OCI-LY1 (cell line): ENCODE measurements at regions not wholly inside any gene's neighbourhood (a gene's known extent, or its start where the extent isn't known, plus 50 kb on each side); places are given as distances from the start of the nearest gene placed in this dataset.

Source experiments
- H2AFZ ChIP-seq: fragments of 200-600 bp; sonication (generic), shearing (Covaris generic); 2 replicates; pipeline ENCODE4 v1.6.0; 2014; ENCODE audit warnings: antibody characterized with exemption, mild to moderate bottlenecking, low read length
- H3F3A ChIP-seq: fragments of 200-600 bp; sonication (generic), shearing (Covaris generic); 2 replicates; pipeline ENCODE4 v1.6.0; 2014; ENCODE audit warnings: mild to moderate bottlenecking, antibody characterized with exemption, low read length, moderate library complexity; ENCODE audit not compliant: insufficient read depth
- H3K27ac ChIP-seq: fragments of 200-600 bp; sonication (generic); 2 replicates; pipeline ENCODE4 v1.5.1; 2014; ENCODE audit warnings: low read length, mixed run types, mild to moderate bottlenecking, low read depth; ENCODE audit not compliant: poor library complexity, severe bottlenecking
- H3K27me3 ChIP-seq: fragments of 200-600 bp; sonication (generic); 2 replicates; pipeline ENCODE4 v1.6.0; 2014; ENCODE audit warnings: antibody characterized with exemption, mild to moderate bottlenecking, low read length, moderate library complexity; ENCODE audit not compliant: insufficient read depth
- H3K36me3 ChIP-seq: fragments of 200-600 bp; sonication (generic); 2 replicates; pipeline ENCODE4 v1.6.1; 2014; ENCODE audit warnings: mild to moderate bottlenecking, antibody characterized with exemption, low read length, moderate library complexity, mixed read lengths; ENCODE audit not compliant: insufficient read depth
- H3K4me1 ChIP-seq: fragments of 200-600 bp; sonication (generic); 2 replicates; pipeline ENCODE4 v1.5.1; 2014; ENCODE audit warnings: mild to moderate bottlenecking, low read length, moderate library complexity; ENCODE audit not compliant: insufficient read depth, severe bottlenecking
- H3K4me2 ChIP-seq: fragments of 200-600 bp; sonication (generic), shearing (Covaris generic); 2 replicates; pipeline ENCODE4 v1.6.1; 2014; ENCODE audit warnings: low read length
- H3K4me3 ChIP-seq: fragments of 200-600 bp; sonication (generic); 2 replicates; pipeline ENCODE4 v1.5.1; 2014; ENCODE audit warnings: low read length, low read depth, mild to moderate bottlenecking, mixed read lengths; ENCODE audit not compliant: poor library complexity, severe bottlenecking
- H3K79me2 ChIP-seq: fragments of 200-600 bp; shearing (Covaris generic); 2 replicates; pipeline ENCODE4 v1.6.1; 2016; ENCODE audit warnings: mixed run types, low read length, mixed read lengths; ENCODE audit not compliant: insufficient read depth
- H3K9ac ChIP-seq: fragments of 200-600 bp; sonication (generic), shearing (Covaris generic); 2 replicates; pipeline ENCODE4 v1.6.1; 2014; ENCODE audit warnings: mild to moderate bottlenecking, low read length, mixed read lengths
- H3K9me2 ChIP-seq: fragments of 200-600 bp; sonication (generic), shearing (Covaris generic); 2 replicates; pipeline ENCODE4 v1.6.1; 2014; ENCODE audit warnings: low read depth, mild to moderate bottlenecking, low read length, mixed read lengths
- H3K9me3 ChIP-seq: fragments of 200-600 bp; shearing (Covaris generic); 2 replicates; pipeline ENCODE4 v1.6.1; 2014; ENCODE audit warnings: low read length, mixed read lengths
- H4K20me1 ChIP-seq: fragments of 200-600 bp; sonication (generic), shearing (Covaris generic); 2 replicates; pipeline ENCODE4 v1.6.0; 2016; ENCODE audit warnings: mild to moderate bottlenecking, low read length; ENCODE audit not compliant: insufficient read depth
- EZH2 ChIP-seq: fragments of 200-600 bp; sonication (generic), shearing (Covaris generic); IDR thresholded peaks from 2 replicates; pipeline ENCODE4 v1.8.0; 2017; ENCODE audit warnings: borderline replicate concordance, mixed run types, mild to moderate bottlenecking, antibody characterized with exemption, low read length, moderate library complexity, mixed read lengths
- TF ChIP-seq, protein P1 (sequence below): fragments of 200-600 bp; sonication (generic), shearing (Covaris generic); IDR thresholded peaks from 2 replicates; pipeline ENCODE4 v1.5.1; 2017; ENCODE audit warnings: mild to moderate bottlenecking, antibody characterized with exemption, low read length, moderate library complexity, mixed read lengths

DNA sequence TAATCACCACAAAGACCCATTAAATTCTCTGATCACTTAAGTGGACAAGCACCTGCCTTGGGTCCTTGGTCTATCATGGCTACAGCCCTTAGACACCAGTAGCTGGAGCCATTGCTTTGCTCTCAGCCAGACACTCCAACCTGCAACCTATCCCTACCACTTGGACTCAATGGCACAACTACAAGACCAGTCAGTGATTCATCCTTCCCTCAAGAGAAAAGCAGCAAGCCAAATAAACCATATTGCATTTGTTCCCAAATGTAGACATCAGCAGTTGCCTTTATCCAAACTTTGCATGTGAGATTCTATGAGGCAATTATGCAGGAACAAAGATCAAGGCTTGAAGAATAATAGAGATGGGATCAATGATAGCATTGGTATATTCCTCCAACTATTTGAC, 263.4 kb downstream of the HHIPL2 start:
- Histone ChIP-seq H4K20me1 (no peaks in the 10 kb centered on the region), H3F3A (no peaks in the 10 kb centered on the region), H3K4me1 (no peaks in the 10 kb centered on the region), H3K4me3 (no peak overlapping the region), H2AFZ (no peak overlapping the region), H3K9me3 (no peaks in the 10 kb centered on the region), H3K9ac (no peak overlapping the region), H3K36me3 (no peaks in the 10 kb centered on the region), H3K4me2 (no peak overlapping the region), H3K27me3 (no peaks in the 10 kb centered on the region), H3K79me2 (no peaks in the 10 kb centered on the region), H3K27ac (no peak overlapping the region), H3K9me2 (no peaks in the 10 kb centered on the region)
- TF ChIP-seq EZH2: no peak
- TF ChIP-seq, protein P1, sequence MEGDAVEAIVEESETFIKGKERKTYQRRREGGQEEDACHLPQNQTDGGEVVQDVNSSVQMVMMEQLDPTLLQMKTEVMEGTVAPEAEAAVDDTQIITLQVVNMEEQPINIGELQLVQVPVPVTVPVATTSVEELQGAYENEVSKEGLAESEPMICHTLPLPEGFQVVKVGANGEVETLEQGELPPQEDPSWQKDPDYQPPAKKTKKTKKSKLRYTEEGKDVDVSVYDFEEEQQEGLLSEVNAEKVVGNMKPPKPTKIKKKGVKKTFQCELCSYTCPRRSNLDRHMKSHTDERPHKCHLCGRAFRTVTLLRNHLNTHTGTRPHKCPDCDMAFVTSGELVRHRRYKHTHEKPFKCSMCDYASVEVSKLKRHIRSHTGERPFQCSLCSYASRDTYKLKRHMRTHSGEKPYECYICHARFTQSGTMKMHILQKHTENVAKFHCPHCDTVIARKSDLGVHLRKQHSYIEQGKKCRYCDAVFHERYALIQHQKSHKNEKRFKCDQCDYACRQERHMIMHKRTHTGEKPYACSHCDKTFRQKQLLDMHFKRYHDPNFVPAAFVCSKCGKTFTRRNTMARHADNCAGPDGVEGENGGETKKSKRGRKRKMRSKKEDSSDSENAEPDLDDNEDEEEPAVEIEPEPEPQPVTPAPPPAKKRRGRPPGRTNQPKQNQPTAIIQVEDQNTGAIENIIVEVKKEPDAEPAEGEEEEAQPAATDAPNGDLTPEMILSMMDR: no peak

DNA sequence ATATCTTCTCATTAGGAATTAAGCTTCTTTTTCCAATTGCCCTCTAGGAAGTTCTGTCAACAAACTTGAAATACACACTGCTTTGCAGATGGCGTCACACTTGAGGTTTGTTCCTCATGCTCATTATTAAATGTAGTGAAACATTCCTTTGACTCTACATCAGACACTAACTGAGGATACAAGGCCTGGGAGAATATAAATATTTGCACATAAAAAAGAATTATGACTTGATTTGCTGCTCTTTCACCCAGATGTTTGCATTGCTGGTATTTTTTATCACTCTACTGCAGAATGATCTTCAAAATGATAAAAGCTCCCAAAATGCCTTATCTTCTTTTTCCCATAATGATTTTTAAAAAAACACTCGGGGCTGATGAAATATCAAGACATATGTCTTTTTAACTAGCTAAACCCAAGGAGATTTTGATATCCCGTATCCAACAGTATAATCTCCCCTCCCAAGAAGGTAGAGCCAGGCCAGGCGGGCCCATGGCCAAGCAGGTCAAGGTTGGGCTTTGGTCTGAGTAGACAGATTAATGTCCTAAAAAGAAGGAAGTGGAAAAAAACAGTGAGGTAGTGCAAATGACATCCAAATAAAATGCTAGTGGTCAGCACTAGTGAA, 264.6 kb downstream of the HHIPL2 start:
- Histone ChIP-seq H3K9me2 (no peaks in the 10 kb centered on the region), H3K4me2 (no peak overlapping the region), H3K9me3 (no peaks in the 10 kb centered on the region), H3K4me1 (no peaks in the 10 kb centered on the region), H3K27ac (no peak overlapping the region), H3K79me2 (no peaks in the 10 kb centered on the region), H2AFZ (no peak overlapping the region), H3K36me3 (no peaks in the 10 kb centered on the region), H3K27me3 (no peaks in the 10 kb centered on the region), H3K9ac (no peak overlapping the region), H3K4me3 (no peak overlapping the region), H4K20me1 (no peaks in the 10 kb centered on the region), H3F3A (no peaks in the 10 kb centered on the region)
- no peak for TF ChIP-seq EZH2
- TF ChIP-seq, protein P1: no peak

DNA sequence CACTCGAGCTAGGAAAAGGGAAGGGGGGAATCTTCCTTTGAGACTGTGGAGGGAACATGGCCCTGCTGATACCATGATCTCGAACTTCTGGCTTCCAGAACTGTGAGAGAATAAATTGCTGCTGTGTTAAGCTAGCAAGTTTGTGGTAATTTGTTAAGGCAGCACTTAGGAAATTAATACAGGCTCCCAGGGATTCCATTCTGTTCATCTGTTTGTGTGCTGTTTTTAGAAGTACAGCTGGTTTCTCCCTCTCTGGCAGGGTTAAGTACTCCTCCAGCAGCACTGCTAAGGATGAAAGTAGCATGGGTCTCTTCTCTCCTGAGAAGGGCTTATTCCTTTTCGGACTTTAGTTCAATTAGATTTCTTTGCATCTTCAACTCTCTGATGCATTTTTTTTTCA, 268.3 kb downstream of the HHIPL2 start:
- Histone ChIP-seq H3K27me3 (no peaks in the 10 kb centered on the region), H3K4me1 (no peaks in the 10 kb centered on the region), H3K27ac (no peak overlapping the region), H4K20me1 (no peaks in the 10 kb centered on the region), H3K9me2 (no peaks in the 10 kb centered on the region), H3F3A (no peaks in the 10 kb centered on the region), H3K4me2 (no peak overlapping the region), H3K36me3 (no peaks in the 10 kb centered on the region), H3K9me3 (no peaks in the 10 kb centered on the region), H2AFZ (no peak overlapping the region), H3K9ac (no peak overlapping the region), H3K79me2 (no peaks in the 10 kb centered on the region), H3K4me3 (no peak overlapping the region)
- TF ChIP-seq EZH2: no peak
- TF ChIP-seq, protein P1: no peak
